ENCODE measurements at regions not wholly inside any gene's neighbourhood (a gene's known extent, or its start where the extent isn't known, plus 50 kb on each side); places are given as distances from the start of the nearest gene placed in this dataset.

DNA sequence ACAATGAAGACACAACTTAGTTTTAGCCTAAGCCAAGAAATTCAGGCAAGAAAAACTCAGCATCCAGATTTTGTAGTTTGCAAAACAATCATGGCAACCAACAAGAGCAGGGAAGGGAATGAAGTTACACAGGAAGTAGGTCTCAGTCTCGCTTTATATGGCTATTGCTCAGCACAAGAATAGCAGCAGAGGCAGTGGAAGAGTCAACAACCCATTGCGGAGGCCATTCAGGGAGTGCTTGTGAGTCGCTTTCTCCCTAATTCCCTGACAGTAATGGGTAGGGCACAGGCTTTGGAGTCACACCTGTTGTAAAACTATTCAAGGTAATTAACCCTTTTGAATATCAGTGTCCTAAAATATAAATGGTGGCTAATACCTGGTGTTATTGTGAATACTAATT, 238.5 kb downstream of the HDGFL1 start:
- no peaks in the 10 kb centered on the region for H3K9me3 ChIP-seq
- no peak overlapping the region for H3K9ac ChIP-seq (ENCODE audit: low read depth in 2 of 2, low read length in 2 of 2)
- H3K36me3 ChIP-seq, result no peaks in the 10 kb centered on the region
- no peak overlapping the region for H3K4me3 ChIP-seq
- DNase-seq, result no peak
- TF ChIP-seq CTCF (IDR thresholded peaks at IDR 0.05), result no peak
- H3K4me1 ChIP-seq, result no peaks in the 10 kb centered on the region
- no peaks in the 10 kb centered on the region for H3K27me3 ChIP-seq
- intact Hi-C loops (cut with DNase I), result no loop called here
- H3K27ac ChIP-seq, result no peak overlapping the region

DNA sequence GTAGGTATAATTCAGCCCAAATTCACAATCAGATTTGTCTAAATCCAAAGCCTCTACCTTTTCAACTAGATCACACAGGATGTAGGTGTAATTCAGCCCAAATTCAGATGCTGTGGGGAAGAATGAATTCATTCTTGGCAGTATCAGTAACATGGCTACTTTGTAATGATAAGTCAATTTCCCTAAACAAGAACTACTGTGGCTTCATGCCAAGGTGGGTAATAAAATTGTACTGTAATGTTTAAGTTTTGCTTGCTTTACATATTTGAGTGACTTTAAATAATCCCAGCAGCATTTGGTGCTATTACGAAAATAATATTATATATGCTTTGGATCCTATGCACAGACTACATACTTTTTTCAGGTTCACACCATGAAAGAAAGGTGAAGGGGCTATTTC, 239.1 kb downstream of the HDGFL1 start:
- Histone ChIP-seq H3K36me3 (no peaks in the 10 kb centered on the region), H3K27me3 (no peaks in the 10 kb centered on the region), H3K9me3 (no peaks in the 10 kb centered on the region), H3K9ac (ENCODE audit: low read depth in 2 of 2, low read length in 2 of 2) (no peak overlapping the region), H3K27ac (no peak overlapping the region), H3K4me1 (no peaks in the 10 kb centered on the region), H3K4me3 (no peak overlapping the region)
- DNase-seq, result no peak
- intact Hi-C loops (cut with DNase I), result no loop called here
- TF ChIP-seq CTCF (IDR thresholded peaks at IDR 0.05), result no peak

DNA sequence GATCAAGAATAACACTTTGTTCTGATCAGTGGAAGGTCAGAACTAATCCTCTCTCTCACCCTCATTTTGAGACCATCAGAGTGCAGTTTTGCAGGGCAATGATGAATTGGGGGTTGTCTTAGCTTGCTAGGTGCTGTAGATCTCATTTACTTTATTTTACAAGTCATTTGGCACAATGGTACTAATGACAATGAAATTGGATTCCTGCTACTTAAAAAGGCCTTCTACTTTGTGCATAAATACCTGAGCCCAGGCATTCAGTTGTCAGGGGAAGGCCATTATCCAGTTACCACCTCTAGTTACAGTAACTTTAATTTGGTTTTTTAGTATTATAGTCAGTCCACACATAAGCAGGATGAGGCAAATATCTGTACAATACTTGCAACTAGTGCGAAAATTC, 240.0 kb downstream of the HDGFL1 start:
- no peak overlapping the region for H3K27ac ChIP-seq
- intact Hi-C loops (cut with DNase I), result no loop called here
- TF ChIP-seq CTCF (IDR thresholded peaks at IDR 0.05), result no peak
- no peak overlapping the region for H3K9ac ChIP-seq (ENCODE audit: low read depth in 2 of 2, low read length in 2 of 2)
- no peaks in the 10 kb centered on the region for H3K4me1 ChIP-seq
- H3K4me3 ChIP-seq, result no peak overlapping the region
- H3K9me3 ChIP-seq, result no peaks in the 10 kb centered on the region
- DNase-seq, result no peak
- H3K36me3 ChIP-seq, result no peaks in the 10 kb centered on the region
- H3K27me3 ChIP-seq, result no peaks in the 10 kb centered on the region

GRCh38 chr6:22819209-22819608, 249.8 kb downstream of the HDGFL1 start:
- no peaks in the 10 kb centered on the region for H3K36me3 ChIP-seq
- H3K9ac ChIP-seq (ENCODE audit: low read depth in 2 of 2, low read length in 2 of 2), result no peak overlapping the region
- no peak for TF ChIP-seq CTCF (IDR thresholded peaks at IDR 0.05)
- no peaks in the 10 kb centered on the region for H3K27me3 ChIP-seq
- H3K4me1 ChIP-seq, result no peaks in the 10 kb centered on the region
- H3K27ac ChIP-seq, result no peak overlapping the region
- H3K9me3 ChIP-seq, result no peaks in the 10 kb centered on the region
- H3K4me3 ChIP-seq, result no peak overlapping the region
- no peak for DNase-seq
- intact Hi-C loops (cut with DNase I), result no loop called here

- intact Hi-C loops (cut with DNase I), result no loop called here
- no peak for DNase-seq
- no peak for TF ChIP-seq CTCF (IDR thresholded peaks at IDR 0.05)
- Histone ChIP-seq H3K27me3 (no peaks in the 10 kb centered on the region), H3K36me3 (no peaks in the 10 kb centered on the region), H3K27ac (no peak overlapping the region), H3K4me1 (no peaks in the 10 kb centered on the region), H3K4me3 (no peak overlapping the region), H3K9ac (ENCODE audit: low read depth in 2 of 2, low read length in 2 of 2) (no peak overlapping the region), H3K9me3 (no peaks in the 10 kb centered on the region)
These were observed 252.4 kb downstream of the HDGFL1 start for GRCh38 chr6:22821664-22822320.
